GM21367 (cell line): ENCODE measurements at regions not wholly inside any gene's neighbourhood (a gene's known extent, or its start where the extent isn't known, plus 50 kb on each side); places are given as distances from the start of the nearest gene placed in this dataset.

ENCODE experiments used
- ATAC-seq: cut with Tn5 transposase; IDR thresholded peaks from one replicate; pipeline ENCODE4 v1.9.1; 2021; ENCODE audit not compliant: unreplicated experiment

DNA sequence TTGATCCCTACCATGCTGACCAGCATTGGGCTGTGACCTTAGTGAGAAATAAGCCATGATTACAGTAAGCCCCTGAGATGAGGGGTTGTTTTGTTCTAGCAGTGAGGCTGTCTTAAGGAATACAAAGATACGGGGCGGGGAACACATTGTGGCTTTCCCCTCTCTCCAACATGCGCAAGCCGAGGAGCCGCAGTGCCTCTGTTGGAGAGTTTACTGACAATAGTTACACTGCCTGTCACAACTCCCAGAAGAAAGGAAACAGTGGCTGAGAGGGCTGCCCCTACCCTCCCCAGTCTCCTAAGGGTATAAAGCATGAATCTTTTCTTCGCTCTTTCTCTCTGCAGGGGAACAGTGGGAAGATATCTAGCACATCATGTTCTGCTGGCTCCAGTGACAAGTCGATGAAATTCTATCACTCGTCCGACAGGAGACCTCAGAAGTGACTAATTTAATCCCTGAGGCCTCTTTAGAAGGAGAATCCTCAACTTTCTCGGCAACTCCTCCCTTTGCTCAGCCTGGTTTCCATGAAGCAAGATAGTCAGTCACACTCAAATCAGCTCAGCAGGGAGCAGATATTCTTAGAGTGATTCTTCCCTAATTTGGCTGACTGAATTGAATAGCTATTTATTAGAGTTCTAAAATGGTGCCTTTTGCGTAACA lies 409.0 kb upstream of the PROK2 start:
- ATAC-seq: no peak

DNA sequence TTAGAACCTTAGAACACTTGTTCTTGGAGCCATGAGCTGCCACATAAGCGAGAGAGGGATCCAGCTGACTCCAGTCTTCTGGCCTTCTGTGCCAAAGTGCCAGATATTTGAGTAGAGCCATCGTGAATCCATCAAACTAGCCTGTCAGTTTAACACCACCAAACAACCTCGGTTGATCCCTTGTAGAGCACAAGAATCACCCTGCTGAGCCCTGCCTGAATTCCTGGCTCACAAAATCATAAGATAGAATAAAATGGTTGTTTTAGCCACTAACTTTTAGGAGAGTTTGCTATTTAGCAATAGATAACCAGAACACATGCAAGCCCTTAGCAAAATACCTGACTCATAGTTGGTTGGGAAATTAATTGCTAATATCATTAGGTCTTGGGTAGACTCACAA lies 407.6 kb upstream of the PROK2 start:
- no peak for ATAC-seq

DNA sequence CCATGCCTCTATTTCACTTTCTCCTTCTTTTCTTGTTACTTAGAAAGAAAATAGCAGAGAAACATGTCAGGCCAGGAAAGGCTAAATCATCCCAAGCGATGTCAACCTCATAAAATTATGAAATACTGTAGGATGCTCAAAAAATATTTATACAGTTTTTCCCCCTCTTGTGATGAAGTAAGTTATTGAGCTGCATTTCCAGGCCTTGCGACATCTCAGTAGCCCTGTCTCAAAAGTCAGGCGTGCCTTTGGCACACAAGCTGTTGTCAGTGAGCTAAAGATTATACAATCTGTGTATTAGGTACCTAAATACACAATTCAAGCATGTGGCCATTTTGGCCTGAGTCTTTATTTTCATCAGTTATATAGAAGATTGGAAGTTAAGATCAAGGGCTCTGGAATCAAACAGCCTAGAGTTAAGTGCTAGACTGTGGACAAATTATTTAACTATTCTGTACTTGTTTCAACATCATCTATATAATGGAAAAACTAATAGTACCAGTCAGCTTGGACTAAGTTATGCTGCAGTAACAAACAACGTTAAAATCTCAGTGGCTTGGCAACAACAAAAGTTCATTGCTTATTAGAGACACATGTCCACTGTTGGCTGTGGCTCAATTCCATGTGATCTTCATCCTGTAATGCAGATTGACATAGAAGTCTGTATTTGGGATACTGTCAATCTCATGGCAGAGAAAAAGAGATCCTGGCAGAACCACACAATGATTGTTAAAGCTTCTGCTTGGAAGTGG lies 406.4 kb upstream of the PROK2 start:
- ATAC-seq: no peak

DNA sequence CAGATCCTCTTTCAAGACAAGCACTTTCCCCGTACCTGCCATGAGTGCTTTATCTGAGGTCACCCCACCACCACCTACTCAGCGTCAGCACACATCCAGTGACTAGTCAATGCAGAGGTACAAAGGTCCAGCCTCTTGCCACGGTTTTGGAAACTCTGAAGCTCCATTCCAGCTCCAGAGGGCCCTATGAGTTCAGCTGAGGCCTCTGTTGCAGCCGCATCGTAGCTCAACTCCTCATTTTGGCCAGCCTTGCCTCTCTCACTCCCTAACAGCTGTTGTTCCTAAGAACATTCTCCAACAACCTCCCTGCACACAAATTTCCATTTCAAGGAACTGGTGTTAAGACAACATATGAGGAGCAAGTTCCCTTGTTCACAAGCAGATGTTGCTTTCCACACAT lies 405.1 kb upstream of the PROK2 start:
- no peak for ATAC-seq

DNA sequence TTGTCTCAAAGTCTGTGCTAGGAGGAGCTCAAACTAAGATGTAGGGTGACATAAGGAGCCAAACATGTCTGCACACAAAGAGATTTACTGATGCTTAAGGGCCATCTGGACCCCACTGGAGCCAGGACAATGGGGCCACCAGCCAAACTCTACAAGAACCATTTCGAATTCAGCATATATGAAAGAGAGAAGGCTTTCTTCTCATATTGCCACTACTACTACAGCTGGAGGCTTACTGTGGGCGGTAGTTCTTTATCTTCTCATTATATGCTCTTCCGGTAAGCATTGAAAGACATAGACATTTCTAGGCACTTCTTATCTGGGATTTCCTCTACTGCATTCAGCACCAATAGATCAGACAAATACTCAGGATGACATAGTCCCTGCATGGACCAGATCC lies 404.4 kb upstream of the PROK2 start:
- ATAC-seq: no peak

DNA sequence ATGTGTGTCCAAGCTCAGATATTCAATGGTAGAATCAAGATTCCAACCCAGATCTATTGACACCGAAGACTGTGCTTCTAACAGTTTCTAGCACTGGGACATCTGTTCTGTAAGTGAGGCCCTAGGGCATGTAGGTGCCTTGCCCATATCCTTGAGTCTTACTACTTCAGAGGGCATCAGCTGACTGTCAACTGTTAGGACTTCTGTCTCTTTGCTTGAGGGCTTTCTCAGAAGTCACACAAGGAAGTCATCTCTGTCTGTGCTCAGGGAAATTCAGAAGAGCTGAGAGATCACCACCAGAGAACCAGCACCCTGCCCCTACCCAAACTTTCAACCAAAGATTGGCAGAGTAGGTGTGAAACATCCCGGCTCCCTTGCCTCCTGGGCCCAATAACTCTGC lies 403.6 kb upstream of the PROK2 start:
- ATAC-seq: no peak

DNA sequence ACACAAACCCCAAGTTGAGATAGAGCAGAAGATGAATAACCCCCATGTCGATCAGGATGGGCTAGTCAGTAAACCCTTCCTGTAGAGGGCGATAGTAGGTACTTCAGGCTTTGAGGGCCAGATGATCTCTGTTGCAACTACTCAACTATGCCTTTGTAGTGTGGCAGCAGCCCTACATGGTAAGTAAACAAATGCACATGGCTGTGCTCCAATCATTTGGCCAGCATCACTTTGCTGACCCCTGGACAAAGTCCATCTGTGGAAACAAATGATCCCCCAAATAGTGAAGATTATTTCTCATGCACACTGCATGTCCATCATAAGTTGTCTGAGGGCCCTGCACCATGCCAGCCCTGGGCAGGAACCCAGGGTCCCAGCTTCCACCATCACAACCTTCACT lies 402.2 kb upstream of the PROK2 start:
- no peak for ATAC-seq

DNA sequence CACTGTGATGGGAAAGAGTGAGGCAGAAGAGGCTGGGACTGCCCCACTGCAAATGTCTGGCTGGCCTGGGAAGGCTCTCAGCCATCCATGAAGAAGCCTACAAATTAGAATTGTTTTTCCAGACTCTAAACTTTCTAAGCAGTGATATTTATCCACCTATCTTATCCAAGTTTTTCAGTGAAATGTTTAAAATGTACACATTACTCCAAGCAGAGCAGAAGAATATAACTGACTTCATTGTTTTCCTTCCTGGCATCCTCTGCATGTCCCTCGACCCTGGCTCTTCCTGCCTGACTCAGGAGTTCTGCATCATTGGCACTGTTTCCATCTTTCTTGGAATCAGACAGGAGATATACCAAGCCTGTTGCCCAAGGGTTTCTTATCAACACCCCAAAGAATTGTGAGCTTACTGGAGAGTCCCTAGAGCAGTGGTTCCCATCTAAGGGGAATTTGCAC lies 401.5 kb upstream of the PROK2 start:
- no peak for ATAC-seq

DNA sequence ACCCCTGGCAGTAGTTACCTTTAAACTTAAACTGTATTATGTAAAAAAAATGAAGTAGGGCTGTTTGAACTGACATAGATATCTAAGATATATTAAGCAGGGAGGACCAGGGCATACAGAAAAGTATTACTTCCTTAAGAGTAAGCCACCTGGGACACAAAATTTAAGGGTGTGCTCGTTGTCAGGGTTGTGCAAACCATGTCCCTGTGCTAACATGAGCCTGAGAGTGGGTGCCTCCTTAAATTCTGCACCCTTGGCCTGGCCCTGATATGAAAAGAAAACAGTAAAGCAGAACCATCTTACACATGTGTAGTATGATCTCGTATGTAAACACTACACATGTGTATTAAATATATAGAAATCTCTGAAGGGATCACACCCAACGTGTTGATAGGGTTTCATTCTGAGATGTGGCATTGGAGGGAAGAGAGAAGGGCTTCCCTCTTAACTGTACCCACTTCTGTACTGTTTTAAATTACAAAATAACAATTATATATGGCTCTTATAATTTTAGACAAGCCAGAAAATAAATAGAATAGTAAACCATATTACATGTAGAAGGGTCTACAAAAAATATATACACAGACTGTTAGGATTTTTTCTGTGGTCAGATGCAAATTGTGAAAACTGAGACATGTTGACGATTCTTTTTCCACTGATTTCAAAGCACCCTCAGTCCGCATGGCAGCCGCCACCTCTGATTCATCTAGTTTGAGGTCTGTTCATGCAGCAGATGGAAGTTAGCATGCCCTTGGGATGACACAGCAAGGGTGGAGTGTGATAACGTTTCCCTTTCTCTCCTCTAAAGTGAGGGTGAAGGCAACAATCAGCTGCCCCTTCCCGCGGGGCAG lies 400.8 kb upstream of the PROK2 start:
- ATAC-seq: peak; percentile 52

DNA sequence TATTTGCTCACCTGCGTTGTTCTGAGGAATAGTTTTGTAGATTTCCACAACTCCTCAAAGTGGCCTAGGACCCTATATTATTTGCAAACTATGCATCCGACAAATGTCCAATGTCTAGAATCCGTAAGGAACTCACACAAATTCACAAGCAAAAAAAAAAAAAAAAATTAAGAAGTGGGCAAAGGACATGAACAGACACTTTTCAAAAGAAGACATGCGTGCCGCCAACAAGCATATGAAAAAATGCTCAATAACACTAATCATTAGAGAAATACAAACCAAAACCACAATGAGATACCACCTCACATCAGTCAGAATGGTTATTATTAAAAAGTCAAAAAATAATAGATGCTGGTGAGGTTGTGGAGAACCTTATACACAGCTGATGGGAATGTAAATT lies 398.5 kb upstream of the PROK2 start:
- no peak for ATAC-seq

DNA sequence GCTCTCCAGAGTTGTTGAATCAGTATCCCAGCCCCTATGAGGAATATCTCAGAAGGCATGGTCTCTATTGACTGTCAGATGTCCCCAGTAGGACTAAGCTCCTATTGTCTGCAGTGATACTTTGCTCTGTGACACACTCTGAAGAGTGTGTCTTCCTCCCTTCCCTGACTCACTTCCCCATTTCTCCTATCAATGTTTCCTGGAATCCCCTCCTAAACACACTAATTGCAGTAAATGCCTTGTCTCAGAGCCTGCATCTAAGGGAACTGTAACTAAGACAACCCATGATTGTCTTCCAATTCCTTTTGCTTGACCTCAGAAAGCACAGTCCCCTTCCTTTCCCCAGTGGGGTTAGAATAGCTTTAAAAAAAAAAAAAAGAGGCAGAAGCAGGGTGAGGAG lies 397.3 kb upstream of the PROK2 start:
- no peak for ATAC-seq

DNA sequence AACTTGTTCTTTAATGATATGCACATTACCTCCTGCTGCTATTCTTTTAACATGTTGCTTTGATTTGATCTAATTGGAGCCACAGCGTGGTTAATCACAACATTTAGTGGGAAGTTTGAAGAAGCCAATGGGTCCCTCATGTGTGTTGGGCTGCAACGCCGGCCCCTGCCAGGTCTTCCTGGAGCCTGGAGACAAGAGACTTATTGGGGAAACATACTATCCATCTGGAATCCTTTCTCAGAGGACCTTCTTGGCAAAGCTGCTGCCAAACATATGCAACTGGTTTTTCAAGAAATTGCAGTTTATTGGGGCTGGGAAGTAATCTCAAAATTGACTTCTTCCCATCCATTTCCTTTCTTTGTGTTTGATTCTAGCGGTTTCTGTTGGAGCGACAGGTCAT lies 396.3 kb upstream of the PROK2 start:
- no peak for ATAC-seq

DNA sequence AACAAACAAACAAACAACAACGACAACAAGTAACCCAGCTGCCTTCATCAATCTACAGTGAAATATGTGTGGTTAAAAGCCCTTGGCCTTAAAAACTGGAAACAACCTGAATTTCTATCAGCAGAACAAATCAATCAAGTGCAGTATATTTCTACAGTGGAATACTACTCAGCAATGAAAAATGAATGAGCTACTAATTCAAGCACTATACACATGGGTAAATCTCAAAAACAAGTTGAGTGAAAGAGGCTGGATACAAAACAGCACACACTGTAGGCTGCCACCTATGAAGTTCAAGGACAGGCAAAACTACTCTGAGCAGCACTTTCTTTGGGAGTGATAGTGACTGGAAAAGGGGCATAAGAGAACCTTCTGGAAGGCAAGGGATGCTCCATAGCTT lies 395.5 kb upstream of the PROK2 start:
- no peak for ATAC-seq

DNA sequence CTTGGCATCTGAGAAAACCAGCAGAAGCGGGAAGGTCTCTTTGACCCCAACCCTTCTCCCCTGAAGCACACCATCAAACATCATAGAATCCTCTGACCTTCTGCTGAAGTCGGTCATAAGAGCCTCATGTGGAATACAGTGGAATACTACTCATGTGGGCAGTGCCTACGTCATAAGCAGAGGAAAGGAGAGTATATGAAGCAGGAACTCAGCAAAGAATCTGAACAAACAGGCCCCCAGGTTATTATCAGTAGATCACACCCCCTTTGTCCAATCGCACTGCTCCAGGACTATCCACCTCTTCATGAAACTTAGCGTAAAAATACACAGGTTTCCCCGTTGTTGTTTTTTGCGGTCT lies 394.1 kb upstream of the PROK2 start:
- ATAC-seq: no peak

DNA sequence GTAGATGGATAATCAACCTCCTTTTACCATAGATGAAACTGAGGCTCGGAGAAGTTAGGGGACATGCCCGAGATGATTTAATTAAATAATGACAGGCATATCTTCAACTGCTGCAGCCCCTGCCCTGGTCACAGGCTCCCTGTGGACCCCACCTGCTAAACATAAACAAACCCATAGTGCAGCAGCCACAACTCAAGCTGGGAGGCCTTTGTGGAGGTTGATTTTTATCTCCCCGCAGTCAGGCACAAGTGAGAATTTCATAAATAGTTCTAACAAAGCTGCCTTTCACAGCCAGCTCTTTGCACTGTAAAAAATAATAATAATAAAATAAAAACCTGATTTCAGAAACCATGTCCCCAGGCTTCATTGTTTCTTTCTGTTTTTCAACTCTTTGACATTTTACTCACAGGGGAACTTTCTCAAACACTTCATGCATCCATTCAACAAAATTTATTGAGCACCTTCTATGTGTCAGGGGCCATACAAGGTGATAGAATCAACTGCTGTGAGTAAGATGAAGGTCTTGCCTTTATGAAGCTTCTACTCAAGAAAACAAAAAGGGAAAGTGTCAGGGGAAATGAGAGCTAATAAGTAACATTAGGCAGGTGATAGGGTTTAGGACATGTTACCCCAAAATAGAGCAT lies 393.6 kb upstream of the PROK2 start:
- ATAC-seq: no peak

DNA sequence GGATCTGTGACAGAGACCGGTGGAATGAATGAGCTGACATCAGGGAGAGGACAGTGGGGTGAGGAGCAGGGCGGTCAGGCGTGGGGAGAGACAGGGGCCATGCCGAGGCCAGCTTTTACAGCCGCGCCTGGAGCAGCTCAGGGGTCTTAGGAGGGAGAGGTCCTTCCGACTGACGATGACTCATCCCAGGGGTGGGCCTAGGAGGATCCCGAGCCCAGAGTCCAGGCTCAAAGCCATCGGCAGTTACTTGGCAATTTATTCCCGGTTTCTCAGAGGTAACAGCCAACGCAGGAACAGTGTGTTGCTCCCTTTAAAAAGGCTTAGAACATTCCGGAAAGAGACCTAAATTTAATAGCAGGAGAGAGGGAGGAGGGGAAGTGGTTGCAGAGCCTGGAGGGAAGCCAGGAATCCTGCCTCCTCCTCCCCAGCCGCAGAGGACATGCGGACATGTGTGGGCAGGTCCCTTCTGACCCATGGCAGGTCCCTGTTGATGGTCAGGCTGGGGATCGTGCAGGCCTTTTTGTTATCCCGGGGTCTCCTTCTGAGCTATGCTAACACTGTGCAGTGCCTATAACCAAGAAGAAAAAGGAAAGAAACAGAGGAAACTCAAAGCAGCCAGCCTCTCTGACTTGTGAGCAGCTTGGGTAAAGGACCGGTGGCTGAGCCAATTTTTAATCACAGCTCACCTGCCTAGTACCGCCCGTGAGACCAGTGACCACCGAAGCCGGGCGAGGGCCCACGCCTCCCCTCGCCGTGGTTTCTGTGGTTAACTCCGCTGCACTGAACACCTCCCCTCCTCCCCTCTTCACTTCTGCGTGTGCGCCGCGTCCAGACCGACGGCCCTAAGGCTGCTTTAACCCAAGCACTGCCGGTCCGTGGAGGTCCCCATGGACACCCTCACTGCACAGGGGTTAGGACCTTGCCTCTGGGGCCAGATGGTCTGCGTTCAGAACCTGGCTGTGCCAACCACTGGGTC lies 392.4 kb upstream of the PROK2 start:
- ATAC-seq: no peak

DNA sequence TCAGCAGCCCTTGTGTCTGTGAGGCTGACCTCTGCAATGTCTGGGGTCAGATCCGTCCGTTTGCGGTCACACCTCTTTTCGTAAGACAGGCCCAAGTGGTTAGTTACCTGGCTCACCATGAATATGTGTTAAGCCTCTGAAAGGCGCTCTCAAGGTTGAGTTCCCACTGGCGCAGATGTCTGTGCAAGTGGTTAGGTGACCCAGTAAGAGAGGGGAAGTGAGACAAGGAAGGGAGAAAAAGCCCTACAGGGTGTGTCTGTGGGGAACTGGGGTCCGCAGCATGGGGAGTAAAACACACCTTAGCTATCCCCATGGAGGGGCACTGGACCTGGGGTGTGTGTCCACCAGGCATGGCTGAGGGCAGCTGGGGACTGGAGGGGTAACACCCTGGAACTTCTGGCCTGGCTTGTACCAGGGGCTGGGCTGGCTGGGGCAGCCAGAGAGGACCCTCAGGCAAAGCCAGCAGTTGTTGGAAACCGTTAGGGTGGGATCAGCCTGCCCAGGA lies 391.6 kb upstream of the PROK2 start:
- ATAC-seq: peak; percentile 93

DNA sequence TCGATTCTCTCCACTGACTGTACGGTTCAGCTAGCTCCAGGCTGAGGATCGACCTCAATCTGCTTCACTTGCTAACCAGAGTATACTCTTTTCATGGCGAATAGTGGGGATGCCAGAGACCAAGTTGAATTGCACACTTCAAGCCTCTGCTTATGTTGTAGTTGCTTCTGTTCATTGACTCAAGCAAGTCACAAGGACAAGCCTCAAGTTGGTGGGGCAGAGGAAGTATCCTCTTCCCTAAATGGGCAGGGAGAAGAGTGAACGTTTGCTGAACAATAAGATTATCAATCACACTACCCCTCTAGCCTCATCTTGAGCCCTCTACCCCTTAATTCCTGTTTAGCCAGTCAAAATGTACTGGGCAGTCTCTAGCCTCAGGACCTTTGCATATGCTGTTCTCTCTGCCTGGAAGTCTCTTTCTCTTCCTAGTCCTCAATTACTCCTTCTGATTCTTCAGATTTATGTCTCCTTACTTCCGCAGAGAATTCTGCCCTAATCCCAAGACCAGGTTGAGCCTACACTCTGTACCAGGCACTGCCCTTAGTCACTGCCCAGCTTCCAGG lies 390.4 kb upstream of the PROK2 start:
- ATAC-seq: no peak

DNA sequence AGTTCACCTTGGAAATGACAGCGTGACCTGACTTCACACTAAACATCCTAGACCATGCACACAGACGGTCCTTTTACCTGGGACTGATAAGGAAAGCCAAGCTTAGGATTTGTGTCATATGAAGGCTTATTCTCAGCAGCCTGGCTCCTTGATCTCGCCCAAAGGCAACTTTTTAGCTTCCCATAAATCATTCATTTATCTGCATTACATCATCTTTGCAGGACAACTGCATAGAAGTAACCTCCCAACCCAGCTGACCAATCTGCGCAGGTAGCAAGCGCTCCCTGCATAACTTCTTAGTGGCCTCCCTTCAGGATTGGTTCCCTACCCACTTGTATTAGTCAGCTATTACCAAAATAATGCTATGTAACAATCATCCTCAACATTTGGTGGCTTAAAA lies 389.9 kb upstream of the PROK2 start:
- no peak for ATAC-seq

DNA sequence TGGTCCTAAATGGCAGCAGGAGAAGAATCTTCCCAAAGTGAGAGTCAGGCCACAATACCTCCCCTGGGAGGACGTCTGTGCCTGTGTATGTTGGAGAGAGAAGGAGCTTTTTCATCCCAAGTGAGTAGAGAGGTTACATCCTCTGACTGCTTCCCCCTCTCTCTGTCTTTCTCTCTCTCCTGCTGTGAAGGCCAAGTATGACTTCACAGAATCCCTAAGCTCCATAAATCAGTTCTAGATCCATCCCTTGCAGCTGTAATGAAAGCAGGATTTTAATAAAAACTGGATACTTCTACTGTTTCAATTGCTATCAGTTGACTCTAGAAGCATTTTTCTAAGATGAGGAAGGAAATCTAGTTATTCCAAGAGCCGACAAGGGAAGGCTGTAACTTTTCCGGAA lies 389.1 kb upstream of the PROK2 start:
- no peak for ATAC-seq
